AG10803 (cell line): ENCODE measurements at regions not wholly inside any gene's neighbourhood (a gene's known extent, or its start where the extent isn't known, plus 50 kb on each side); places are given as distances from the start of the nearest gene placed in this dataset.

Experiments used
- DNase-seq: peaks from one replicate; pipeline ENCODE4 v3.0.0; 2010; ENCODE audit warnings: low read depth
- H3K4me3 ChIP-seq: 2 replicates; pipeline ENCODE4 v1.5.1; 2011; ENCODE audit warnings: mild to moderate bottlenecking, low read length, control low read depth
- TF ChIP-seq, protein P1 (sequence below): conservative IDR thresholded peaks from 2 replicates; pipeline ENCODE4 v1.5.1; 2011; ENCODE audit warnings: mild to moderate bottlenecking, low read length, control low read depth, inconsistent platforms

DNA sequence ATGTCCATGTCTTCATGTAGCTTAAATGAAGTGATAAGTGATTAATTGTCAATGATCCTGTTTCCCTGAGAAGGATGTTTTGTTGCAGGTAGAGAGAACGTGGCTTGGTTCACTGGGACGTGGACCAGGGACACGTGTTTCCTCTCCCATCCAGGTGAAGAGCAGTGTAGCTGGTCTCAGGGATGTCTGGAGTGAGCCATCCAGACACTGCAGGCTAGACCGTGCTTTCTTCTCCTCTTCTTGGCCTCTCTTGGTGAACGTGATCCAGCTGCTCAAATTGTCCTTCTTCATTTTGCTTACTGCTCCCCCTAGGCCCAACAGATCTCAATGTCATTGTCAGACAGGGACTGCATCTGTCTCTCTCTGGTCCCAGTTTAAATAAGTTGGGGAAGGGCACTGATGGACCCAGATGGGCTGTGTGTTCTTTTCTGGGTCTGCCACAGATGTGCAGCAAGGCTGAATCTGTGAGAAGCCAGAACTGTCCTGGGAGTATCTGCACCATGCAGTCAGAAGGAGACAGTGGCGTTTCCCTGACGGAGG is 263.8 kb downstream of the CYRIA start:
- TF ChIP-seq, protein P1, sequence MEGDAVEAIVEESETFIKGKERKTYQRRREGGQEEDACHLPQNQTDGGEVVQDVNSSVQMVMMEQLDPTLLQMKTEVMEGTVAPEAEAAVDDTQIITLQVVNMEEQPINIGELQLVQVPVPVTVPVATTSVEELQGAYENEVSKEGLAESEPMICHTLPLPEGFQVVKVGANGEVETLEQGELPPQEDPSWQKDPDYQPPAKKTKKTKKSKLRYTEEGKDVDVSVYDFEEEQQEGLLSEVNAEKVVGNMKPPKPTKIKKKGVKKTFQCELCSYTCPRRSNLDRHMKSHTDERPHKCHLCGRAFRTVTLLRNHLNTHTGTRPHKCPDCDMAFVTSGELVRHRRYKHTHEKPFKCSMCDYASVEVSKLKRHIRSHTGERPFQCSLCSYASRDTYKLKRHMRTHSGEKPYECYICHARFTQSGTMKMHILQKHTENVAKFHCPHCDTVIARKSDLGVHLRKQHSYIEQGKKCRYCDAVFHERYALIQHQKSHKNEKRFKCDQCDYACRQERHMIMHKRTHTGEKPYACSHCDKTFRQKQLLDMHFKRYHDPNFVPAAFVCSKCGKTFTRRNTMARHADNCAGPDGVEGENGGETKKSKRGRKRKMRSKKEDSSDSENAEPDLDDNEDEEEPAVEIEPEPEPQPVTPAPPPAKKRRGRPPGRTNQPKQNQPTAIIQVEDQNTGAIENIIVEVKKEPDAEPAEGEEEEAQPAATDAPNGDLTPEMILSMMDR, result no peak
- H3K4me3 ChIP-seq, result no peak overlapping the region
- DNase-seq, result no peak

DNA sequence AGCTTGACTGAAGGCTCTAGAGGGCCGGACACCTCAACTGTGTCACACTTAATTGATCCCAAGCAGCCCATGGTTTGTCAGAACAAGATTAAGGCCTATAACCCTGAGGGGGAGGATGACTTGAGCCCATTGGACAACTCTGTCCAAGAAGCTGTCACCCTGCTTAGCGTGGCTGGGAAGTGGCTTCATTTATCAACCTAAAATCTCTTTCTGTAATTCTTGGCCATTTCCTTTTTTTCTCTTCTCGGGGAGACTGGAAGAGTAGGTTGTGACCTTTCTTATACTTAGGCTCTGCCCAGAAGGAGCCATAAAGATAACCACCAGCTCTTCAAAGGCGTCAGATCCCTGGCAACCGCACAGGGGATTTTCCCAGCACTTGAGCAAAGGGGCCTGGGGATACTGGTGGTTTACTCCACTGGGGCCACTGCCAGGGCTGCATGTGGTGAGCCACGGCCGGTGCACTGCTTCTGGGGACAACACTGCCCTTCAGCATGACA is 265.5 kb downstream of the CYRIA start:
- no peak overlapping the region for H3K4me3 ChIP-seq
- no peak for DNase-seq
- TF ChIP-seq, protein P1, result no peak

DNA sequence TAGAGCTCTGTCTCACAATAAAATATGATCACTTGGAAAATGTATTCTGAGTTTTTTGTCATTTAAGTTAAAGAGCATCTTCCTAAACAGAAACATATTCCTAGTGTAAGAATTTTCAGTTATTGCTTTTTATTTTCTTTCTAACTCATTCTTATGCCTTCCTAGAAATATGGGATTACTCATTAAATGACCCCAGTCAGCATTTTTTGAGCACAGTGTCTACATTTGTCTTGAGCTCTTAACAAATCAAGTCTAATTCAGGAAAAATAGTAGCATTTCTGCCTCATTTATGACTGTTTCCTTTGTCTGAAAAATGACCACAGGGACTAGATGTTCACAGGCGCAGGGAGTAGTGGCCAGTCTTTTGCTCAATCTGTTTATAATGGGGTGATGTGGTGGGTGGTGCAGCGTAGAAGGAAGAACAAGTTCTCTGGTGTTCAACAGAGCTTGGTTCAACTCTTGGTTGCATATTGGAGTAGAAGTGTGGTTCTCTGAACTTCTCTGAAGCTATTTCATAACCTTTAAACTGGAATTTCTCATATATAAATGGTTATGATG is 267.1 kb downstream of the CYRIA start:
- DNase-seq, result no peak
- H3K4me3 ChIP-seq, result no peak overlapping the region
- TF ChIP-seq, protein P1, result no peak

DNA sequence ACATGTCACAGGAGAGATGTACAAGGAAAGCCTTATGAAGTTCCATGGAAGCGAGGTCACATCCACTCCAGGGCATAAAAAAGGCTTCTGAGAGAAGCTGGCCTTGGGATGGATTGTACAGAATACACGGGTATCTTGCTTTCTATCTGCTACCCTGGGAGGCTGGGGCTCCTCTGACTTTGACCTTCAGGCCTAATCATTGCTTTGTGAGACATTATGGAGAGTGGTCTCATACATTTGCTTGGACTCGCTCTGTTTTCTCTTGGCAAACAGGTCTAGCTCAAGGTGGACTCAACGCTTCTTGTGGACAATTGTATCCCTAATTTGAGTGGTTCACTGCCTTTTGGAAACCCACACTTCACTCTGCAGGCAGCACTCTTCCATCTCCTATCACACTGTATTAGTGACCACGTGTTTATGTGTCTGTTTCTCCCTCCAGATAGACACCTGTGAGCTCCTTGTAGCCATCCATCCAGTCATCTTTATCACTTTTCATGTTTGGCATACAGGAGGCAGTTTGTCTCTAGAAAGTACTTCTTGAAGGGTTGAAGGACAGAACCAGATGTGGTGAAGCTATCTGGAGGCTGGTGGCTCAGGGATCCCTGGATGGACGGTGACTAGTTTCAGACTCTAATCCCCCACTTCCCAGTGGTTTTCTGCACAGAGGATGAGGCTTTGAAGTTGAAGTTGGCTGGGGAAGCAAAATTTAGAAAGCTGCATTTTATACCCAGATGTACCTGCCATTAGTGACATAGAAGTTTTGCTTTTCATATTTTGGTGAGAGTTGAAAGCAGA is 267.8 kb downstream of the CYRIA start:
- H3K4me3 ChIP-seq, result no peak overlapping the region
- TF ChIP-seq, protein P1, result no peak
- DNase-seq, result no peak

DNA sequence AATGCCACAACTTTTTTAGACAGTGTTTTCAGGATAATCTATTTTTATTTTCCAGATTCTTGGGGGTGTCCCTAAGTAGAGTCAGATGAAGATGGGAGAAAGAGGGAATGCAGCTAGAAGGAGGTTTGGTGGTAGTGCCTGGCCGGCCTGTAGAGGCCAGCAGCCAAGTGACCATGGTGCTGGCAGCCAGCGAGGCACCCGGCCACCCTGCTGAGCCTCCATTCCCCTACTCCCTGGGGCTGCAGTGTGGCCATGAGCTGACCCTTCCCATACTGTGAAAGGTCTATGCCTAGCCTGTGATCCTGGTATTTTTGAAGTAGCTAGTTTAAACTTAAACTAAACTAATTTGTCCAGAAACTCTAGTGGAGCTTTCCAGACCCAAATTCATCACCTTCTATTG is 268.6 kb downstream of the CYRIA start:
- TF ChIP-seq, protein P1, result no peak
- no peak overlapping the region for H3K4me3 ChIP-seq
- DNase-seq, result no peak

DNA sequence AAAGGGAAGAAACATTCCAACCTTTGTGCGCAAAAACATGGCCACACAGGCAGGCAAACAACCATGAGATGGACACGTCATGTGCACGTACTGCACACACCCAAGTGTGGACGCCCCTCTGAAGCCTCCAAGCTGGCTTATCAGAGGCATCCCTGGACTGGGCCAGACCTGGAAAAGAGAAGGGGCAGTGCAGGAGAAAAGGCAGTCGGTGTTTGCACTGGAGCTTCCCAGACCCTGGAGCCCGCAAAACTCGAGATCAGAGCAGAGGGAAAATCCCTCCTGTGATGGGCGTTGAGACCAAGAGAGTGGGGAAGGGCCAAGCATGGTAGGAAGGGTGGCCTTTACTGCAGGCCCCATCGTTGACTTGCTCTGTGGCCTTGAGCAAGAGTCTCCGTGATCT is 269.5 kb downstream of the CYRIA start:
- H3K4me3 ChIP-seq, result no peak overlapping the region
- TF ChIP-seq, protein P1, result no peak
- no peak for DNase-seq

DNA sequence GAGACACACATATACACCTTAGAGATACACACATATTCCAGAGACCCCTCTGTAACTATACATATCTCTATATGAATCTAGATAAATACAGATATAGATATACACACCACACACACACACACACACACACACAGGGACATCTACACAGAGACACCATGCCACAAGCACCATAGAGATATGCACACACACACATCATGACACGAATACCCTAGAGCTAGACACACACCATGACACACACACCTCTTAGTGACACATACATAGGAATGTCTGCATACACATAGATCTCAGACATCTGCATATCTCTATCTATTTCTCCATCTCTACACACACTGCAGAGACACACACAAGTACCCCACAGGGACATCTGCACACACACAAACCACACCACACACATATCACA is 270.0 kb downstream of the CYRIA start:
- TF ChIP-seq, protein P1, result no peak
- H3K4me3 ChIP-seq, result no peak overlapping the region
- no peak for DNase-seq
